Right lobe of liver (tissue), 4 donors: ENCODE measurements at regions not wholly inside any gene's neighbourhood (a gene's known extent, or its start where the extent isn't known, plus 50 kb on each side); places are given as distances from the start of the nearest gene placed in this dataset.

ENCODE experiments used
- CTCF ChIP-seq, 4 donors: fragments of 200-600 bp in 3 of 4; fragments of 450-650 bp in 1 of 4; IDR thresholded peaks; one replicate each; pipeline versions ENCODE4 v1.5.1 to v1.8.0; 2016 to 2022; ENCODE audit warnings: antibody characterized with exemption in 4 of 4, mild to moderate bottlenecking in 2 of 4
- POLR2A ChIP-seq: fragments of 450-650 bp; IDR thresholded peaks from one replicate; pipeline ENCODE4 v1.6.1; 2017; ENCODE audit warnings: antibody characterized with exemption, mild to moderate bottlenecking
- donor health status: DM: no; HTN: no; CAD: no.
- donor health status: DM: no; HTN: no; CAD: no.
- donor health status: DM: no; HTN: yes; CAD: no.

DNA sequence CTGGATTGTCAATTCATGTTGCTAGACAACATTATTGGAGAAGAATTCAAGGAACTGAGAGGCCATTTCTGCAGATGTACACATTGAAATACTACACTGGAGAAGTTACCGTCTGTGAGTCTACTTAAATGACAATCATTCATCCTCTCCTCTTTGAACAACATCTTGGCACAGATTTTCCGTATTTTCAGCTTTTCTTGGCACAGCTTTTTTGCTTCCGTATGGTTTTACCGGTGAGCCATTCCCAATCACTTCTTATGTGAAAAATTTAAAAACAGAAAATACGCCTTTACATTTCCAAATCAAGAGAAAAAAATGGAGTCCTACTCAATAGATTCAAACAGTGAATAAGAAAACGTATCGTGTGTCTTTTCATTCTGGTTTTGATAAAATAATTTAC is 1493.7 kb downstream of the AMY1C start:
- no peak for TF ChIP-seq CTCF (IDR thresholded peaks at IDR 0.05)
- TF ChIP-seq POLR2A = no peak
